Glutamatergic neuron (in vitro differentiated cells): ENCODE measurements at regions not wholly inside any gene's neighbourhood (a gene's known extent, or its start where the extent isn't known, plus 50 kb on each side); places are given as distances from the start of the nearest gene placed in this dataset.
"Not testable (repeated sequence)": the region's sequence is repeated elsewhere in the genome, so short reads cannot be mapped to it uniquely, and the experiment has no call there.

Experiments used
- DNase-seq: peaks from one replicate; pipeline ENCODE4 v3.0.0; 2022
- H3K27ac Mint-ChIP-seq: one replicate; pipeline ENCODE4 v1.8.0; 2020; ENCODE audit warnings: mild to moderate bottlenecking, mixed read lengths, inconsistent platforms; ENCODE audit not compliant: unreplicated experiment
- H3K27me3 Mint-ChIP-seq: one replicate; pipeline ENCODE4 v1.8.0; 2020; ENCODE audit warnings: mild to moderate bottlenecking, moderate library complexity, mixed read lengths, inconsistent platforms; ENCODE audit not compliant: unreplicated experiment
- H3K36me3 Mint-ChIP-seq: one replicate; pipeline ENCODE4 v1.8.0; 2020; ENCODE audit warnings: mild to moderate bottlenecking, mixed read lengths, inconsistent platforms; ENCODE audit not compliant: unreplicated experiment
- H3K4me1 Mint-ChIP-seq: one replicate; pipeline ENCODE4 v1.8.0; 2020; ENCODE audit warnings: mild to moderate bottlenecking, low read depth, mixed read lengths, inconsistent platforms; ENCODE audit not compliant: unreplicated experiment
- H3K4me3 Mint-ChIP-seq: one replicate; pipeline ENCODE4 v1.8.0; 2020; ENCODE audit warnings: mild to moderate bottlenecking, mixed read lengths, inconsistent platforms; ENCODE audit not compliant: unreplicated experiment
- H3K9me3 Mint-ChIP-seq: one replicate; pipeline ENCODE4 v1.8.0; 2020; ENCODE audit warnings: mild to moderate bottlenecking, moderate library complexity, mixed read lengths, inconsistent platforms; ENCODE audit not compliant: unreplicated experiment
- CTCF ChIP-seq: fragments of 200-600 bp; sonication (generic); IDR thresholded peaks from one replicate; pipeline ENCODE4 v1.5.0; 2021; ENCODE audit not compliant: partially characterized antibody, unreplicated experiment

- H3K36me3 Mint-ChIP-seq: no peaks in the 10 kb centered on the region
- no peak overlapping the region for H3K4me3 Mint-ChIP-seq
- H3K27me3 Mint-ChIP-seq: no peaks in the 10 kb centered on the region
- H3K9me3 Mint-ChIP-seq: no peaks in the 10 kb centered on the region
- H3K4me1 Mint-ChIP-seq: no peaks in the 10 kb centered on the region
- TF ChIP-seq CTCF: peak; percentile 50
- no peak for DNase-seq
- no peak overlapping the region for H3K27ac Mint-ChIP-seq
Observed at GRCh38 chrX:83416273-83416672, 91.8 kb upstream of the POU3F4 start.

GRCh38 chrX:83419030-83419792, 88.9 kb upstream of the POU3F4 start:
- H3K27ac Mint-ChIP-seq: no peak overlapping the region
- H3K9me3 Mint-ChIP-seq: no peaks in the 10 kb centered on the region

GRCh38 chrX:83422836-83423235, 85.3 kb upstream of the POU3F4 start:
- no peaks in the 10 kb centered on the region for H3K4me1 Mint-ChIP-seq
- H3K27me3 Mint-ChIP-seq: no peaks in the 10 kb centered on the region
- H3K9me3 Mint-ChIP-seq: no peaks in the 10 kb centered on the region
- no peak overlapping the region for H3K27ac Mint-ChIP-seq
- no peak for DNase-seq
- H3K4me3 Mint-ChIP-seq: no peak overlapping the region
- TF ChIP-seq CTCF: no peak
- H3K36me3 Mint-ChIP-seq: peaks cover 7% of the 10 kb centered on the region

More at GRCh38 chrX:83419030-83419792, 88.9 kb upstream of the POU3F4 start:
- Mint-ChIP-seq H3K36me3 (peaks cover 7% of the 10 kb centered on the region), H3K27me3 (no peaks in the 10 kb centered on the region), H3K4me3 (no peak overlapping the region), H3K4me1 (no peaks in the 10 kb centered on the region)
- no peak for TF ChIP-seq CTCF
- DNase-seq: no peak

GRCh38 chrX:83442552-83442951, 65.5 kb upstream of the POU3F4 start:
- H3K27me3 Mint-ChIP-seq, H3K4me1 Mint-ChIP-seq, H3K9me3 Mint-ChIP-seq, DNase-seq, H3K36me3 Mint-ChIP-seq, H3K4me3 Mint-ChIP-seq, H3K27ac Mint-ChIP-seq: not testable (repeated sequence)

- Mint-ChIP-seq H3K4me1 (no peaks in the 10 kb centered on the region), H3K27me3 (no peaks in the 10 kb centered on the region), H3K27ac (no peak overlapping the region), H3K9me3 (peaks cover 1% of the 10 kb centered on the region), H3K4me3 (no peak overlapping the region), H3K36me3 (no peaks in the 10 kb centered on the region)
- TF ChIP-seq CTCF: no peak
- no peak for DNase-seq
Observed at GRCh38 chrX:83446355-83446754, 61.7 kb upstream of the POU3F4 start.
